ENCODE measurements at regions not wholly inside any gene's neighbourhood (a gene's known extent, or its start where the extent isn't known, plus 50 kb on each side); places are given as distances from the start of the nearest gene placed in this dataset.

GRCh38 chr16:72285728-72286127 is 113.8 kb upstream of the PMFBP1 start:
- TF ChIP-seq JUN (IDR thresholded peaks at IDR 0.05; ENCODE audit: low read depth, low read length) (no peak), CTCF (IDR thresholded peaks at IDR 0.05; ENCODE audit: control extremely low read depth in 1 of 3, insufficient read depth in 1 of 3, low read depth in 1 of 3, low read length in 3 of 3) (no peak), TCF12 (IDR thresholded peaks at IDR 0.05; ENCODE audit: low read depth, low read length) (no peak), JUND (IDR thresholded peaks at IDR 0.05; ENCODE audit: low read length) (no peak)
